OCI-M2 (cell line): ENCODE measurements at regions not wholly inside any gene's neighbourhood (a gene's known extent, or its start where the extent isn't known, plus 50 kb on each side); places are given as distances from the start of the nearest gene placed in this dataset.

Source experiments
- DNase-seq: peaks from one replicate; lab custom pipeline; 2025; ENCODE audit not compliant: unreplicated experiment; lab: John Stamatoyannopoulos, UW

DNA sequence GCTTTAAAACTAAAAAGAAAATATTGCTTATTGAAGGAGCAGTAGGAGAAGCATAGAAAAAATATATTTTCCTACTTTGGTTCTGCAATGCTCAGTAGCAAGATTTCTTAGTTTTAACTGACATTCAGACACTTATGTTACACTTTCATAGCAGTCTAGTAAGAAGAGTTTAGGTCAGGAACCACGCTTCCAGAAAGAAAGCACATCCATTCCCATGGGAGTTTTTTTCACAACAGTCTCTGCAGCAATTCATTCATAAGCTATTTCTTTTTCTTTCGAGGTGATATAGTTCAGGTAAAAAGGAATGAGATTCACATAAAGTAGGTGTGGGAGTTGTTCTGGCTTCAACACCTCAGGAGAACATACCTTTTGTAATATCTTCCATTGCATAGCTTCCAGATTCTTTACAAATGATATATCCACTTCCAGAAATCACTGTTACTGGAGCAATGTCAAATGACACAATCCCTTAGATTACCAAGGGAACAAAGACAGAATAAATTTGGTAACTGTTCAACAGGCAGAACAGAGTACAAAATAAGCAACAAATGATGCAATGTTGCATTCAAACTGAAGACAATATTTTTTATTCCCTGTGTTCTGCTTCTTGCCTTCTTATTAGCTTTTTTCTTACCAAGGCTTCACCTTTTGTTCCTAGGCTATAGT is 95.2 kb upstream of the GULP1 start:
- no peak for DNase-seq

DNA sequence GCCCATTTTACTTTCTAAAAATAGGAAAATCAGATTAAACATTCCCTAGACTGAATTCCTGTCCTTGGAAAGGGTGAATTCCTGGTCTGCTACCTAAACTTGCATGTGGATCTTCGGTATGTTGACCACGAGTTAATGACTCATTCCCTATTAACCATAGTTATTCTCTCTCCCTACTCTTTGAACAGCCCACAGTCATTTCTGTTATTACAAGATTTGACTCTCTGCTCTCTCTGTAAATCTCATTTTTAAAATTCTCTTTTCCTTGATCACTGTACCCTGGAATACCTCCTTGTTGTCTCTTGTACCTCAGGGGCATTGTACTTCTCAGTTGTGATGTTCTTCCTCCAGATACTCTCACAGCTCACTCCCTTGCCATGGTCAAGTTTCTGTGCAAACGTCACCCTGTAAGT is 92.0 kb upstream of the GULP1 start:
- DNase-seq, result no peak

DNA sequence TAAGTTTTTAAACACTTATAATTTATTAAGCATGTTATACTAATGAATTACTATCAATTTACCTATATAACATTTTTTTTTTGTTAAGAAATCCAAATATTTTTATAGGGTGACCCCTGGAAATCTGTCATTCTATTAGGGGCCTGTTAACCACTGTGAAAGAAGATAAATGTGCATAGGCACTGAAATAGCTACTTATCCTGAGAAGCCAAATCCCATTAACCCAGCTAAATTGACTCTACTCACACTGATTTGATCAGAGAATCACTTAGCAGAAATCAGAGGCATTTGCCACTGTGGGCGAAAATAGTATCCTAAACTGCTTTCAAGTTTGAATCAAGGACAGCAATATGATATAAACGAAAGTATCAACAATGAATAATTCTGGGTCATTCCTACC is 90.0 kb upstream of the GULP1 start:
- DNase-seq, result no peak

DNA sequence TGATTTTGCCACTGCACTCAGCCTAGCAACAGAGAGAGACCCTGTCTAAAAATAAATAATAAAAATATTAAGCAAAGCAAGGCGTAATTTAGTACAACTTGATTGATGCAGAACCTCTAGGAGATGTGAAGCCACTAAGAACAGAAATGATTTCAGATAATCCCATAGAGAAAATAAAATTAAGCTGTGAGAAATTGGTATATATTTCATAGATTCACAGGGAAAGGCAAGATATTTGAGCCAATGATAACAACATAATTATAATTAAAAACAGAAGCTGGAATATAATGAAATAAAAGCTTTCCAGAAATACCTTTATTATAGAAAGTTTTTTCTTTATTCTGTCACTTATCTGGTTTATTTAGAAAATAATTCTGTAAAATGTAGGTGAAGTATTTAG is 88.9 kb upstream of the GULP1 start:
- DNase-seq, result no peak

DNA sequence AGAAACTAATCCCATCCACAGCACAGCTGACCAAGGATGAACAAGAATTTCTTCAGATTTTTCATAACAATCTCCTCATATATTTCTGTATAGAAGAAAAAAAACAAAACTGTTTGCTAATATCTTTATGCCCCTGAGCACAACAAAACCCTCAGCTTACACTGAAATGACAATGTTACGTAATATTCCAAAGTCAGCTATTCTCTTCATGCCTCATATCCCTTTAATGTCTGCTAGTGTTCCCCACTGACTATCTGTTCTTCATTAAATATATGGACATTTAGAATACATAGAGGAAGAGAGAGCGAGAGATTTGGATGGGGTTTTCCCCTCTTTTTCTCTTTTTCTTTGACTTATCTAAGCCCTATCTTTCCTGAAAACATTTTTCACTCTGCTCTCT is 87.9 kb upstream of the GULP1 start:
- no peak for DNase-seq

DNA sequence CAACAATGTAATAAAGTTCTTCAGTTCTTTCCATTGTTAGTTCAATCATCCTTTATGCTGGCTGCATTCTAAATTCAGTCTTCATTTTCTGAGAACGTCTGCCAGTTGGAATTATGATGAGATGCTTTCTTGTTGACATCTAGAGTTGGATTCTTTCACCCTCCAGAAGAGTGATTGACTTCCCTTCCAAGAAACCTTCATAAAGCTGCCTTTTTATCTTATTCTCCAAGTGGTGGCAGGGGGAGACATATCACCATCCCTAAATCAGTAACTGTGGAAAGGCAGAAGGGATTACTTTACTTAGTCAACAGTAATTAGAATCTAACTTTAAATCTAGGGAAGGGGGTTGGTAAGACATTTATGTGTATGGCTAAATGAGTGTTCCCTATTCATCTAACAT is 86.8 kb upstream of the GULP1 start:
- no peak for DNase-seq

DNA sequence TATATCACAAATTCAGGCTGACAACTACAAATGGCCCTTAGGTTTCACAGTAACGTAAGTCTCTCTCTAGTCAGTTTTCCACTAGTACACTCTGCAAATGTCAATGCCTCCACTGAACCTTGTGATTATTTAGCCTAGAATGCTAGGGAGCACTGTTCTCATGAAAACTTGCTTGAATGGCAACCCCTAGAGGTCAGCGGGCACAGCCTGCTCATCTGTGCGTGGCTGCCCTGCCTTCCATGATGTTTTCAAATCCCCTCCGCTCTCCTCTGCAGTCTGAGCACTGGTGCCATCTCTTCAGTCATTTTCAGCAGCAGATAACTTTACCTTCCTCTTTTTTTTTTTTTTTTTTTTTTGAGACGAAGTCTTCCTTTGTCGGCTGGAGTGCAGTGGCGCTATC is 84.1 kb upstream of the GULP1 start:
- DNase-seq, result no peak

DNA sequence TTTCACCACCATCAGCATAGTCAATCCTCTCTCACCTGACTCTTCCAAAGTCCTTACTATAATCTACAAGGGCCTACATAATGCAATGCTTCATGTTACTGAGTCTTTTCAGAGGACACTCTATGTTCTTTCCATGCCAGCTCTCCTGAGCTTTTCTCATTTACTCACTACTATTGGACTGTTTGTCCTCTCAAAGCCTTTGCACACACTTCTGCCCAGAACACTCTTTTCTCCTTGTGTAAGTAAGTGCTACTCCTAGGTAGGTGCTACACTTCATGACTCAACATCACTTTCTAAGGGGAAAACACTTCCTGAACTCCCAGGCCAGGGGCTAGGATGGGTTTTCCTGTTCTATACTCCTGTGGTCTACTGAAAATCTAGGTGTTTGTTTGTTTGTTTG is 82.5 kb upstream of the GULP1 start:
- DNase-seq, result no peak

DNA sequence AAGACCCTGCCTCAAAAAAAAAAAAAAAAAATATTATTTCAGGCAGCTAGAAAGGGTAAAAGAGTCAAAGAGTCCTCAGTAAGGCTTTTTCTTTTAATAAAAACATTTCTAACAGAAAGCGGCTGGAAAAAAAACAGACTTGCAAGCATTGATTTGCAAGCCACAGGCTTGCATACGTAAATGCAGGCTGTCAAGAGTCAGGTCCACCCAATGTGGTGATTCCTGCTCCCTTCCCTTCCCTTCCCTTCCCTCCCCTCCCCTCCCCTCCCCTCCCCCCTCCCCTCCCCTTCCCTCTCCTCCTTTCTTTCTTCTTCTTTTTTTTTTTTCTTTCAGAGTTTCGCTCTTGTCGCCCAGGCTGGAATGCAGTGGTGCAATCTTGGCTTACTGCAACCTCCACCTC is 74.4 kb upstream of the GULP1 start:
- DNase-seq, result no peak

DNA sequence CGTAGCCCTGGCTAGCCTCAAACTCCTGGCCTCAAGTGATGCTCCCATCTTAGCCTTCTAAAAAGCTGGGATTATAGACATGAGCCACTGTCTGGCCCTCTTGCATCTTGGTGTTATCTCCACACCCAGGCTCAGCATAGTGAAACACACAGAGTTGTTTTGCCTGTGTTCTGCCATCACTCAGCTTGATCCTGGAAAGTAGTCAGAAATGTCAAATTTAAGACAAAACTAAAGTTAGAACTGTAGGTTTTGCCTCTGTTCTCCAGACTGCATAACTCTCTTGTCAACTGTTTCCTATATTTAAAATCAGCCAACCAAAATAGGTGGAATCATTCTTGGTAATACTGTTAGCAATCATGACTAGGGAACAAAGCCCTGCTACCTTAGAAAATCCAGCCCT is 72.1 kb upstream of the GULP1 start:
- no peak for DNase-seq

DNA sequence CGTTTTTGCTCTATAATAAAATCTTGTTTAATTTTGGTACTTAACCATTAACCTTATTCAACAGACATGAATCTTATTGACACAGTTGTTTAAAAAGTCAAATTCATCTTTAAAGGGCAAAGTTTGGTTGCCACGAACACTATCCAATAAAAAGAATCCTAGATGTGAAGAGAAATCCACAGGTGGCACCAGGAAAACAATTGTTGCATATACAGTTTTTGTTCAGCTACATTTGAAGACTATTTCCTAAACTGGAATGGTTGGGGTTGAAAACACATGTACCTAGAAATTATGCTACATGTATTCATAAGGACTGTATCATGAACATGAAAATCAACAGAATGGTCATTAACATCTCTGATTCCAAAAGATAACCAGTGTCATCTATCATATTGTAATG is 71.1 kb upstream of the GULP1 start:
- DNase-seq, result no peak

DNA sequence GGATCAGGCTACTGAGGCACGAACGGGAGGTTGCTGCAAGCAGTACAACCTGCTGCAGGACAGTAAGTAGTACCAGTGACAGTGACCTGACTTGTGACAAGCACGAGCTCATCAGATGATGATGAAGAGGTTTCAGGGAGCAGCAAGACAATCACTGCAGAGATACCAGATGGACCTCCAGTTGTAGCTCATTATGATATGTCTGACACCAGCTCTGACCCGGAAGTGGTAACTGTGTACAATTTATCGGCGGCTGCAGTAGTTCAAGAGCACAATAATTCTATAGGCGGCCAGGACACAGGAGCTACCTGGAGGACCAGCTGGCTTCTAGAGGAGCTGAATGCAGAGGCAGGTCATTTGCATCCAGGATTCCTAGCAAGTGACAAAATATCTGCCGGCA is 64.0 kb upstream of the GULP1 start:
- no peak for DNase-seq

DNA sequence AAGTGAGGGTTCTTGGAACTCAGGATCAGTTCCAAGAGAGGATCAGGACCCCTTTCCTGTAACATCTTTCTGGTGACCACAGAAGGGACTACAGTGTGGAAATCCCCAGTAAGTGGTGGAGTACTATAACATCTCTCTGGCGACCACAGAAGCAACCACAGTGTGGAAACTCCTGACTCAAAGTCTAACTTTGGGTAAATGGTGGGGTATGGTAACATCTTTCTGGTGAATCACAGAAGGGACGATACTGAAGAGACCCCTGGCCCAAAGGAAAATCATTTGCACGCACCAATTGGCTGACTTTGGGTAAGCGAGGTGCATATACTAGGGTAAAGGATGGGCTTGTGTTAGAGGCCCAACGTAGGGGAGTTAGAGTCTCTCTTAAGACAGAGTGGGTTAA is 56.3 kb upstream of the GULP1 start:
- DNase-seq, result no peak

DNA sequence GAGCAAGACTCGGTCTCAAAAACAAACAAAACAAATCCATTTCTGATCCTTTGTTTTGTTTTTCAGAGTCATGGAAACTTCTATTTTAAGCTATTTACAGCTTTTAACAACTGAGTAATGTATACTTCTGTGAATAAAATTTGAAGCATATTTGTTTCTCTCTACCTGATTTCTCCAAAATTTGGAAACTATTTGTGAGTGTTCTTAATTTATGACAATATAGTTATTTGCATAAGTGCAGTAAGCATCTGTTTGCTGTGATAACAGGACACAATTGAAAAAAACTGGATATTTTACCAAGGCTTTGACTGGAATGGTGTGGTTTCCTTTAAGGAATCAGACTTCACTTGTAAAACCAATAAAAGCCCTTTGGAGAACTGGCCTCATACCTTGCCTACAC is 53.3 kb upstream of the GULP1 start:
- DNase-seq, result no peak
